Cardiac fibroblast (primary cell): ENCODE measurements at regions not wholly inside any gene's neighbourhood (a gene's known extent, or its start where the extent isn't known, plus 50 kb on each side); places are given as distances from the start of the nearest gene placed in this dataset.
A peak's percentile ranks its signal among the peaks of the same experiment; 100 is the strongest.

ENCODE experiments used
- DNase-seq, 2 donors: peaks; one replicate each; pipeline versions ENCODE4 v3.0.0 to v3.0.0-alpha.2; 2010; ENCODE audit warnings: low read depth in 2 of 2
- H3K4me3 ChIP-seq, 2 donors: replicated peaks in 1 of 2; 1 replicate in 1 of 2; 2 replicates in 1 of 2; pipeline ENCODE4 v1.5.1; 2011; ENCODE audit warnings: low read depth in 2 of 2, low read length in 2 of 2, mild to moderate bottlenecking in 2 of 2, moderate library complexity in 1 of 2
- TF ChIP-seq, protein P1 (sequence below): IDR thresholded peaks from one replicate; pipeline ENCODE4 v1.5.1; 2011; ENCODE audit warnings: low read depth, mild to moderate bottlenecking, low read length, inconsistent platforms

DNA sequence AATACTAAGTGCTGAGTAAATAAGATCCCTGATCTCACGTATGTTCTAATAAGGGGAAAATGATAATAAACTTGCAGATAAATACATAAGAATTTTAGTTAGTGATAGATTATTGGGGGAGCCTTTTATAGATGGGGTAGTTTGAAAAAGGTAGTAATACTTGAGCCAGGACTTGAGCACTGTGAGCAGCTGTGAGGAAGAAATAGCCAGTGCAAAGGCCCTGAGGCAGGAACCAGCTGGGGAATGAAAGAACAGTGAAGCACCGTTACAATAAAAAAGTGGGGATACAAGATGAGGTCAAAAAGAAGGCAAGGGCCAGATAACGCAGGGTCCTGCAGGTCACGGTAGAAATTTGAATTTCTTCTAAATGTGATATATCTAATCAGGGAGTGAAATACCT is 234.8 kb upstream of the ELL2 start:
- TF ChIP-seq, protein P1, sequence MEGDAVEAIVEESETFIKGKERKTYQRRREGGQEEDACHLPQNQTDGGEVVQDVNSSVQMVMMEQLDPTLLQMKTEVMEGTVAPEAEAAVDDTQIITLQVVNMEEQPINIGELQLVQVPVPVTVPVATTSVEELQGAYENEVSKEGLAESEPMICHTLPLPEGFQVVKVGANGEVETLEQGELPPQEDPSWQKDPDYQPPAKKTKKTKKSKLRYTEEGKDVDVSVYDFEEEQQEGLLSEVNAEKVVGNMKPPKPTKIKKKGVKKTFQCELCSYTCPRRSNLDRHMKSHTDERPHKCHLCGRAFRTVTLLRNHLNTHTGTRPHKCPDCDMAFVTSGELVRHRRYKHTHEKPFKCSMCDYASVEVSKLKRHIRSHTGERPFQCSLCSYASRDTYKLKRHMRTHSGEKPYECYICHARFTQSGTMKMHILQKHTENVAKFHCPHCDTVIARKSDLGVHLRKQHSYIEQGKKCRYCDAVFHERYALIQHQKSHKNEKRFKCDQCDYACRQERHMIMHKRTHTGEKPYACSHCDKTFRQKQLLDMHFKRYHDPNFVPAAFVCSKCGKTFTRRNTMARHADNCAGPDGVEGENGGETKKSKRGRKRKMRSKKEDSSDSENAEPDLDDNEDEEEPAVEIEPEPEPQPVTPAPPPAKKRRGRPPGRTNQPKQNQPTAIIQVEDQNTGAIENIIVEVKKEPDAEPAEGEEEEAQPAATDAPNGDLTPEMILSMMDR = no peak
- no peak for DNase-seq
- no peak overlapping the region for H3K4me3 ChIP-seq

DNA sequence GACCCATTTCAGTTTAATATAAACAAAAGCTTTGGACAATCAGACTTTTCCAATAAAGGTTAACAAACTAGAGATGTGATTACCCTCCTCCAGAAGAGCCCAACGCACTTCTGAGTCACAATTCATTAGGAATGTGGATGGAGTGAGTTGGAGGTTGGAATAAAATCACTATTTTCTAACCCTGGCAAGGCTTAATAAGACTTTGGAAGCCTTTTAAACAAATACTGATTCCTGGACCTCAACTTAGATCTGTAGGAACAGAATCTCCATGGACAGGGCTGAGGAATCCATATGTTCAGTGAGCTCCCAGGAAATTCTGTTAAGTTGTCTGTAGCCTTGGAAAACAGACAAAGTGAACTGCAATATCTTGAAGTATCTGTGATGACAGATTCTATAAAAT is 233.5 kb upstream of the ELL2 start:
- peak; percentile 20 to 30 for DNase-seq
- H3K4me3 ChIP-seq = no peak overlapping the region
- TF ChIP-seq, protein P1 = no peak

DNA sequence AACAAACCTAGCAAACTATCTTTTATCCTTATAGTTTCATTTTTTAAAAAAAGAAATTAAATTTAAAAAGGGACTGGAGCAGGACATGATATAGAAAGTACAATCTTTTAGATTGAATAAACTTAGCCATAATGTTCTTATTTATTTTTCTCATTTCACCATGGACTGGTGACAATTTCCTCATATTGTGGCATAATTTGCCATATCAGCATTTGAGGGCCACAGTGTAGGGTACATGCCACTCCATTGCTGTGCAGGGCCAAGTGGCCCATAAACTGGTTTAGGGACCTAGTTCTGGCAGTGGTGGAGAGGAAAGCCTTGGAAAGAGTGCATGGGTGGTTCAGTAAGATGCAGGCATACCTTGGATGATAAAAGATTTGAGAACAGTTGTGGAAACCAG is 232.9 kb upstream of the ELL2 start:
- no peak for DNase-seq
- TF ChIP-seq, protein P1 = no peak
- no peak overlapping the region for H3K4me3 ChIP-seq

DNA sequence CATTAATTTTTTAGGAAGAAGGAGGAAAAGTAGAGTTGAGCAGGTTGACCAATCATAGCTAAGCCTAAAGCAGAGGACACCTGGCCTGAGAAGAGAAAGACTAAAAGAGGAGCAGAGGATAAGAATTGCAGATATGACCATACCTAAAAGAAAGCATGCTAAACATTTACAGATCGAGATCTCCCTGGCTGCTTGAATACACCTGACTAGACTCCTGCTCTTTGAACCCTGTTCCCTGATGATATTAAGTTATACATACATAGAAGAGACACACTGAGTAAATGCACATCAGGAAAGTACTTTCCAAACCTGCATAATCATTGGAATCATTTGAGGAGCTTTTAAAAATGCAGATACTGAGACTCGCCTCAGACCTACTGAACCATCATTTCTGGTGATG is 232.3 kb upstream of the ELL2 start:
- H3K4me3 ChIP-seq = no peak overlapping the region
- DNase-seq = no peak
- TF ChIP-seq, protein P1 = no peak

DNA sequence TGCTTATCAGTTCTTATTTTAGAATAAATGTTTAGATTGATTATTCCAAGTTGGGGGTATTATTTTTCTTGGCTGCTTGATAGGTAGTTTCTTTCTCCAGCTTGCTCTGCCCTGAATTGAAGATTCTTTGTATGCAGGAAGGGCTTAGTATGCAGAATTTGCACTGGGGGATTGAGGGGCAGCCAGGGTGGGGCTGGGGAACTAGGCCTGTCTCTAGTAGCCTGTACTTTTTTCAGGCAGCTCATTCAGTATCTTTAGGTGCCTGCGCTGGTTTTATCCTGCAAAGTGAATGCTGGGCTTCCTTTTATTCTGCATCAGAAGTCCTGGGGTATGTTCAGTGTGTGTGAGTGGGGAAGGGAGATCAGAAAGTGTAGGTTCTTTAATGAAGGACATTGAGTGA is 228.3 kb upstream of the ELL2 start:
- no peak for DNase-seq
- H3K4me3 ChIP-seq = no peak overlapping the region
- TF ChIP-seq, protein P1 = no peak

DNA sequence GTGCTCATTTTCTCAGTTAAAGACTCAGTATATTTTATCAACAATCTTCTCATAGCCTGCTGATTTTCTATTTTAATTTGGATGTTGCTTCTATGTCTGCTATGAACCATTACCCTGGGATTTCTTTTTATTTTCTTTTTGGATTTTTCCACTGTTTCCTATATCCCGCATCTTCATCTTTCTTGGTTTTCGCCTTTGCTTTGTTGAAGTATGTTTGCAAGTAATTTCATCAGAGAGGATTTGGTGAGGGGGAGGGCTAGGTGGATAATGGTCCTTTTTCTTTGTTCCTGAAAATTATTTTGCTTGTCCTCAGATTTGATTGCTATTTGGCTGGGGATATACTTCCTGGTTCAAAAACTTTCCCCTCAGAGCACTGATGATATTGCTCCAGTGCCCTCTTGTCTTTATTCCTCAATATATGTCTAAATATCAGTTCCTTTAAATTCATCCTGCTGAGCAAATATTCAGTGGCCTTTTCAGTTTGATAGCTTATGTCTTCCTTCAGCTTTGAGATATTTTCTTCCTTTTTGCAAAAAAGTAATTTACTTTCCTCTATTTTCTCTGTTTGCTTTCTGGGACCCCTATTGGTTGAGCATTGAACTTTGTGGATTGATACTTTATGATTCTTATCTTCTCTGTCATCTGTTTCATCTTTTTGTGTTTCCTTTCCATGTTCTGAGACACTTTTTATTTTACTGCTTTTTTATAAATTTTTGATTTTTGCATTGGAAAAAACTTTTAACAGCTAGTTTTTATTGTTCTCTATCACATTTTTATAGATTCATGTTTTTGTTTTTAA is 227.6 kb upstream of the ELL2 start:
- no peak overlapping the region for H3K4me3 ChIP-seq
- TF ChIP-seq, protein P1 = peak; percentile 10
- no peak for DNase-seq
